Esophagus muscularis mucosa (tissue), 4 donors: ENCODE measurements at regions not wholly inside any gene's neighbourhood (a gene's known extent, or its start where the extent isn't known, plus 50 kb on each side); places are given as distances from the start of the nearest gene placed in this dataset.

ENCODE experiments used
- CTCF ChIP-seq, 3 experiments: fragments of 200-600 bp in 2 of 3; fragments of 450-650 bp in 1 of 3; sonication (generic) in 2 of 3; IDR thresholded peaks; one replicate each; pipeline ENCODE4 v1.5.1; 2017 to 2019; ENCODE audit warnings: antibody characterized with exemption in 3 of 3, mild to moderate bottlenecking in 2 of 3, moderate library complexity in 1 of 3
- EP300 ChIP-seq: sonication (generic); formaldehyde crosslinking; IDR thresholded peaks from one replicate; pipeline ENCODE4 v1.6.1; 2017; ENCODE audit warnings: antibody characterized with exemption
- POLR2A ChIP-seq: fragments of 450-650 bp; IDR thresholded peaks from one replicate; pipeline ENCODE4 v1.6.1; 2017; ENCODE audit warnings: antibody characterized with exemption, moderate library complexity, mild to moderate bottlenecking, low read depth
- POLR2AphosphoS5 ChIP-seq, 2 donors: sonication (generic); formaldehyde crosslinking; IDR thresholded peaks; one replicate each; pipeline ENCODE4 v1.6.1; 2017; ENCODE audit warnings: antibody characterized with exemption in 2 of 2

GRCh38 chr4:169841776-169842175 is 84.0 kb upstream of the HPF1 start:
- no peak for TF ChIP-seq CTCF (IDR thresholded peaks at IDR 0.05)
- TF ChIP-seq POLR2A: no peak
- no peak for TF ChIP-seq EP300
- TF ChIP-seq POLR2AphosphoS5 (IDR thresholded peaks at IDR 0.05): no peak
